Hepatocyte (in vitro differentiated cells): ENCODE measurements at regions not wholly inside any gene's neighbourhood (a gene's known extent, or its start where the extent isn't known, plus 50 kb on each side); places are given as distances from the start of the nearest gene placed in this dataset.
A peak's percentile ranks its signal among the peaks of the same experiment; 100 is the strongest.

Experiments used
- DNase-seq: peaks from one replicate; pipeline ENCODE4 v3.0.0-alpha.2; 2016; ENCODE audit warnings: low spot score
- H2AFZ ChIP-seq: fragments of 200-600 bp; sonication (generic); 2 replicates; pipeline ENCODE4 v1.6.0; 2016; ENCODE audit warnings: antibody characterized with exemption, mild to moderate bottlenecking
- H3K27ac ChIP-seq: fragments of 200-600 bp; sonication (generic); 2 replicates; pipeline ENCODE4 v1.5.1; 2016; ENCODE audit warnings: mild to moderate bottlenecking
- H3K27me3 ChIP-seq: fragments of 200-600 bp; sonication (generic); 2 replicates; pipeline ENCODE4 v1.6.1; 2016
- H3K36me3 ChIP-seq: fragments of 200-600 bp; sonication (generic); replicated peaks from 2 replicates; pipeline ENCODE4 v1.5.1; 2016; ENCODE audit warnings: low read depth; ENCODE audit not compliant: insufficient read depth
- H3K4me1 ChIP-seq: fragments of 200-600 bp; sonication (generic); 2 replicates; pipeline ENCODE4 v1.5.1; 2016; ENCODE audit warnings: mild to moderate bottlenecking, moderate library complexity; ENCODE audit not compliant: insufficient read depth
- H3K4me2 ChIP-seq: fragments of 200-600 bp; sonication (generic); 2 replicates; pipeline ENCODE4 v1.6.0; 2016
- H3K4me3 ChIP-seq: fragments of 200-600 bp; sonication (generic); 2 replicates; pipeline ENCODE4 v1.5.1; 2016; ENCODE audit warnings: mild to moderate bottlenecking
- H3K79me2 ChIP-seq: fragments of 200-600 bp; sonication (generic); 2 replicates; pipeline ENCODE4 v1.6.0; 2017; ENCODE audit warnings: mild to moderate bottlenecking
- H3K9me2 ChIP-seq: fragments of 200-600 bp; sonication (generic); replicated peaks from 2 replicates; pipeline ENCODE4 v1.6.0; 2017; ENCODE audit warnings: mild to moderate bottlenecking; ENCODE audit not compliant: insufficient read depth
- H3K9me3 ChIP-seq: fragments of 200-600 bp; sonication (generic); 2 replicates; pipeline ENCODE4 v1.5.1; 2016; ENCODE audit warnings: low read depth, mild to moderate bottlenecking
- H4K20me1 ChIP-seq: fragments of 200-600 bp; sonication (generic); 2 replicates; pipeline ENCODE4 v1.6.0; 2016; ENCODE audit warnings: mild to moderate bottlenecking; ENCODE audit not compliant: insufficient read depth, poor library complexity, severe bottlenecking
- EZH2 ChIP-seq: fragments of 200-600 bp; sonication (generic); IDR thresholded peaks from 2 replicates; pipeline ENCODE4 v1.6.1; 2016; ENCODE audit warnings: antibody characterized with exemption, mild to moderate bottlenecking, borderline replicate concordance
- EZH2phosphoT487 ChIP-seq: fragments of 200-600 bp; sonication (generic); IDR thresholded peaks from one replicate; pipeline ENCODE4 v1.6.1; 2018; ENCODE audit warnings: antibody characterized with exemption, mild to moderate bottlenecking, low read depth, moderate library complexity; ENCODE audit not compliant: unreplicated experiment, severe bottlenecking
- WGBS: methylation state at CpG from one replicate; pipeline ENCODE4 v1.1.6; 2016; ENCODE audit warnings: low lambda C conversion rate; ENCODE audit errors: missing lambda C conversion rate; 5-methylcytosine and 5-hydroxymethylcytosine counted together
- TF ChIP-seq, protein P1 (sequence below): fragments of 200-600 bp; sonication (generic); IDR thresholded peaks from 2 replicates; pipeline ENCODE4 v1.5.1; 2016; ENCODE audit warnings: antibody characterized with exemption, mild to moderate bottlenecking; ENCODE audit not compliant: poor library complexity

- no peaks in the 10 kb centered on the region for H3K9me2 ChIP-seq
- no peak for DNase-seq
- no peak overlapping the region for H3K4me2 ChIP-seq
- no peak overlapping the region for H2AFZ ChIP-seq
- H4K20me1 ChIP-seq, result no peaks in the 10 kb centered on the region
- H3K4me1 ChIP-seq, result peaks cover 39% of the 10 kb centered on the region
- no peak overlapping the region for H3K4me3 ChIP-seq
- no peak for TF ChIP-seq EZH2phosphoT487
- TF ChIP-seq, protein P1, sequence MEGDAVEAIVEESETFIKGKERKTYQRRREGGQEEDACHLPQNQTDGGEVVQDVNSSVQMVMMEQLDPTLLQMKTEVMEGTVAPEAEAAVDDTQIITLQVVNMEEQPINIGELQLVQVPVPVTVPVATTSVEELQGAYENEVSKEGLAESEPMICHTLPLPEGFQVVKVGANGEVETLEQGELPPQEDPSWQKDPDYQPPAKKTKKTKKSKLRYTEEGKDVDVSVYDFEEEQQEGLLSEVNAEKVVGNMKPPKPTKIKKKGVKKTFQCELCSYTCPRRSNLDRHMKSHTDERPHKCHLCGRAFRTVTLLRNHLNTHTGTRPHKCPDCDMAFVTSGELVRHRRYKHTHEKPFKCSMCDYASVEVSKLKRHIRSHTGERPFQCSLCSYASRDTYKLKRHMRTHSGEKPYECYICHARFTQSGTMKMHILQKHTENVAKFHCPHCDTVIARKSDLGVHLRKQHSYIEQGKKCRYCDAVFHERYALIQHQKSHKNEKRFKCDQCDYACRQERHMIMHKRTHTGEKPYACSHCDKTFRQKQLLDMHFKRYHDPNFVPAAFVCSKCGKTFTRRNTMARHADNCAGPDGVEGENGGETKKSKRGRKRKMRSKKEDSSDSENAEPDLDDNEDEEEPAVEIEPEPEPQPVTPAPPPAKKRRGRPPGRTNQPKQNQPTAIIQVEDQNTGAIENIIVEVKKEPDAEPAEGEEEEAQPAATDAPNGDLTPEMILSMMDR, result no peak
- no peak for TF ChIP-seq EZH2
- no peaks in the 10 kb centered on the region for H3K9me3 ChIP-seq
- no peaks in the 10 kb centered on the region for H3K27me3 ChIP-seq
- H3K27ac ChIP-seq, result no peak overlapping the region
- H3K36me3 ChIP-seq, result no peaks in the 10 kb centered on the region
- no peaks in the 10 kb centered on the region for H3K79me2 ChIP-seq
Observed at GRCh38 chr3:177613901-177614300, 416.6 kb upstream of the TBL1XR1 start.

DNA sequence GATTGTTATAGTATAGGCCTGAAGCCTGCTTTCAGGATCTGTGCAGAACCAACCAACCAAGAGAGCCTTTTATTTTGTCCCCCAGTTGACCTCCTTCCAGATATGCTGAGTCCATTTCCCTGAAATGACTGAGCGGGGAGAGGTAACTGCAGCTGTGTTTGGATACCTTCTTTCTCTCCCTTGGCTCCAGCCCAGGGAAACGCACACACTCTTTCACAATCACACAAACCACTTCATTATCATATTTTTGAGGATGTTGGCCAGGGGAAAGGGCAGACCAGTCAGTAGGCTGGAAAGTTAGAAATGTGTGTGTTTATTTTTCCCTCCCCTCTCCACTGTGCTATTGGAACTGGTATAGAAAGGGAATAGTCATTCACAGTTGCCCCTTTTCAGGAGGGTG is 417.7 kb upstream of the TBL1XR1 start:
- Histone ChIP-seq H4K20me1 (no peaks in the 10 kb centered on the region), H3K4me1 (peaks cover 38% of the 10 kb centered on the region), H3K4me3 (no peak overlapping the region), H3K36me3 (no peaks in the 10 kb centered on the region), H3K27me3 (no peaks in the 10 kb centered on the region), H3K4me2 (no peak overlapping the region), H2AFZ (no peak overlapping the region), H3K9me2 (no peaks in the 10 kb centered on the region), H3K9me3 (no peaks in the 10 kb centered on the region), H3K79me2 (no peaks in the 10 kb centered on the region), H3K27ac (no peak overlapping the region)
- TF ChIP-seq EZH2phosphoT487 (no peak), EZH2 (no peak)
- TF ChIP-seq, protein P1, result no peak
- 41% methylated on average over 2 of the region's 2 CpGs for WGBS
- no peak for DNase-seq

DNA sequence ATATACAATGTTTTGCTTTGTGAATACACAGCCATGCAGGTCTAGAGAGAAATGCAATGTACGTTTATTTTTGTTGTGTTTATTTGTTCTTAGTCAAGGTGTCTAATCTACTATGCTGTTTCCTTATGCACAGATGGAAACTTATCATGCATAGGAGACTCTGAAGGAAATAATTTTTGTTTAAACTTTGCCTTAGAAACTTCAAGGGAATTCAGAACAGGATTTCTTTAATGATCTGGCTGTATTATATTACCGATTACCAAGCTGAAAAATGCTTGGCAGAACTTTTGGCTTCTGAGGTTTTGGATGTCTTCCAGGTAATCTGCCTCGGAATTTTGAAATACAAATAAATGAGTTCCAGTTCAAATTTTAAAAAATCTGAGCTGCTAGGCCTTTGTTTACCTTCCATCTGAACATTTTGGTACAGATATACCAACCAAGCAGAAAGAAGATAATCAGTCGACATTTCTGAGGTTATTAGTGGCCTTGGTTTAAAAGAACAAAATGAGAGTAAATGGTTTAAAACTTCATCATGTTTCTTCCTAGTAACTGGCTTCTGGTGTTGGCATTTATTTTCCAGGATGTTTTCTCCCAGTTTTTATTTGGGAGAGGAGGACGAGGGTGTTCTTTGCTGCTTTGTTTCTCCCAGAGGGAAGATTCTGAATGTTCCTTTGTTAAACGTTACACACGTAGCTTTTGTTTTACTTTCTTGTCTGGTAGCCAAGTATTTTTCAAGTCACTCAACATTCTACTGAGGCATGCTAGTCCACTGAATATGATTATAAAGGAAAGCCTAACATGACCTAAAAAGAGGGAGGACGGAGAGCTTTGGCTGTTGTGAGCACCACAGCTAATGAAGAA is 421.8 kb upstream of the TBL1XR1 start:
- H3K4me1 ChIP-seq, result peaks cover 19% of the 10 kb centered on the region
- H3K9me2 ChIP-seq, result no peaks in the 10 kb centered on the region
- H2AFZ ChIP-seq, result no peak overlapping the region
- 37% methylated on average over 8 of the region's 8 CpGs for WGBS
- no peaks in the 10 kb centered on the region for H3K27me3 ChIP-seq
- no peaks in the 10 kb centered on the region for H3K79me2 ChIP-seq
- no peak overlapping the region for H3K4me3 ChIP-seq
- H3K9me3 ChIP-seq, result no peaks in the 10 kb centered on the region
- H3K36me3 ChIP-seq, result no peaks in the 10 kb centered on the region
- H4K20me1 ChIP-seq, result no peaks in the 10 kb centered on the region
- H3K27ac ChIP-seq, result peak overlapping the region; percentile 55
- peak overlapping the region; percentile 3 for H3K4me2 ChIP-seq
- no peak for DNase-seq
- TF ChIP-seq EZH2, result no peak
- TF ChIP-seq, protein P1, result no peak
- TF ChIP-seq EZH2phosphoT487, result no peak
